ENCODE measurements at regions not wholly inside any gene's neighbourhood (a gene's known extent, or its start where the extent isn't known, plus 50 kb on each side); places are given as distances from the start of the nearest gene placed in this dataset.

- H3K9me3 Mint-ChIP-seq (ENCODE audit: unreplicated experiment) = peaks cover 3% of the 10 kb centered on the region
- no peak overlapping the region for H3K4me3 Mint-ChIP-seq (ENCODE audit: unreplicated experiment)
- peaks cover 3% of the 10 kb centered on the region for H3K27me3 Mint-ChIP-seq (ENCODE audit: unreplicated experiment)
- TF ChIP-seq CTCF (IDR thresholded peaks at IDR 0.05; ENCODE audit: partially characterized antibody, unreplicated experiment) = no peak
- H3K27ac Mint-ChIP-seq (ENCODE audit: unreplicated experiment) = no peak overlapping the region
- H3K4me1 Mint-ChIP-seq (ENCODE audit: low read depth, unreplicated experiment) = peaks cover 2% of the 10 kb centered on the region
- H3K36me3 Mint-ChIP-seq (ENCODE audit: unreplicated experiment) = peaks cover 1% of the 10 kb centered on the region
- no peak for DNase-seq
Measured at GRCh38 chr16:86222547-86222946, 287.8 kb upstream of the FOXF1 start.

- H3K27ac Mint-ChIP-seq (ENCODE audit: unreplicated experiment) = no peak overlapping the region
Measured at GRCh38 chr16:86222965-86223551, 287.3 kb upstream of the FOXF1 start.

GRCh38 chr16:86224126-86224525 lies 286.2 kb upstream of the FOXF1 start:
- H3K27ac Mint-ChIP-seq (ENCODE audit: unreplicated experiment) = no peak overlapping the region
- H3K27me3 Mint-ChIP-seq (ENCODE audit: unreplicated experiment) = peaks cover 4% of the 10 kb centered on the region
- peaks cover 5% of the 10 kb centered on the region for H3K36me3 Mint-ChIP-seq (ENCODE audit: unreplicated experiment)
- no peak for DNase-seq
- H3K9me3 Mint-ChIP-seq (ENCODE audit: unreplicated experiment) = peaks cover 3% of the 10 kb centered on the region
- peaks cover 2% of the 10 kb centered on the region for H3K4me1 Mint-ChIP-seq (ENCODE audit: low read depth, unreplicated experiment)
- no peak for TF ChIP-seq CTCF (IDR thresholded peaks at IDR 0.05; ENCODE audit: partially characterized antibody, unreplicated experiment)
- no peak overlapping the region for H3K4me3 Mint-ChIP-seq (ENCODE audit: unreplicated experiment)

More at GRCh38 chr16:86222965-86223551, 287.3 kb upstream of the FOXF1 start:
- H3K9me3 Mint-ChIP-seq (ENCODE audit: unreplicated experiment) = peaks cover 3% of the 10 kb centered on the region
- no peak for DNase-seq
- H3K27me3 Mint-ChIP-seq (ENCODE audit: unreplicated experiment) = peaks cover 4% of the 10 kb centered on the region
- H3K36me3 Mint-ChIP-seq (ENCODE audit: unreplicated experiment) = peaks cover 5% of the 10 kb centered on the region
- H3K4me3 Mint-ChIP-seq (ENCODE audit: unreplicated experiment) = no peak overlapping the region
- H3K4me1 Mint-ChIP-seq (ENCODE audit: low read depth, unreplicated experiment) = peaks cover 2% of the 10 kb centered on the region
- TF ChIP-seq CTCF (IDR thresholded peaks at IDR 0.05; ENCODE audit: partially characterized antibody, unreplicated experiment) = no peak

- H3K27ac Mint-ChIP-seq (ENCODE audit: unreplicated experiment) = no peak overlapping the region
- no peak overlapping the region for H3K4me3 Mint-ChIP-seq (ENCODE audit: unreplicated experiment)
- H3K27me3 Mint-ChIP-seq (ENCODE audit: unreplicated experiment) = peaks cover 4% of the 10 kb centered on the region
- TF ChIP-seq CTCF (IDR thresholded peaks at IDR 0.05; ENCODE audit: partially characterized antibody, unreplicated experiment) = no peak
- peaks cover 3% of the 10 kb centered on the region for H3K9me3 Mint-ChIP-seq (ENCODE audit: unreplicated experiment)
- no peak for DNase-seq
- H3K36me3 Mint-ChIP-seq (ENCODE audit: unreplicated experiment) = peaks cover 5% of the 10 kb centered on the region
- H3K4me1 Mint-ChIP-seq (ENCODE audit: low read depth, unreplicated experiment) = peaks cover 2% of the 10 kb centered on the region
Measured at GRCh38 chr16:86224629-86225028, 285.7 kb upstream of the FOXF1 start.

GRCh38 chr16:86225905-86226371 lies 284.4 kb upstream of the FOXF1 start:
- no peak overlapping the region for H3K27ac Mint-ChIP-seq (ENCODE audit: unreplicated experiment)

More at GRCh38 chr16:86225905-86226371, 284.4 kb upstream of the FOXF1 start:
- peaks cover 5% of the 10 kb centered on the region for H3K36me3 Mint-ChIP-seq (ENCODE audit: unreplicated experiment)
- H3K27me3 Mint-ChIP-seq (ENCODE audit: unreplicated experiment) = peaks cover 4% of the 10 kb centered on the region
- no peak for TF ChIP-seq CTCF (IDR thresholded peaks at IDR 0.05; ENCODE audit: partially characterized antibody, unreplicated experiment)
- DNase-seq = no peak
- H3K4me3 Mint-ChIP-seq (ENCODE audit: unreplicated experiment) = no peak overlapping the region
- H3K4me1 Mint-ChIP-seq (ENCODE audit: low read depth, unreplicated experiment) = peaks cover 2% of the 10 kb centered on the region
- no peaks in the 10 kb centered on the region for H3K9me3 Mint-ChIP-seq (ENCODE audit: unreplicated experiment)

Data from glutamatergic neuron (in vitro differentiated cells).